CD4-positive, alpha-beta T cell treated with Interleukin-4 for 4 hours (primary cell): ENCODE measurements at regions not wholly inside any gene's neighbourhood (a gene's known extent, or its start where the extent isn't known, plus 50 kb on each side); places are given as distances from the start of the nearest gene placed in this dataset.

Experiments
- DNase-seq: peaks from one replicate; pipeline ENCODE4 v3.0.0-alpha.2; 2020

- no peak for DNase-seq
Measured at GRCh38 chr15:62878070-62878469, 164.5 kb upstream of the TPM1 start.

- no peak for DNase-seq
Measured at GRCh38 chr15:62879770-62880169, 162.8 kb upstream of the TPM1 start.

GRCh38 chr15:62880278-62880677 lies 162.3 kb upstream of the TPM1 start:
- DNase-seq = no peak

- no peak for DNase-seq
Measured at GRCh38 chr15:62881056-62881455, 161.5 kb upstream of the TPM1 start.

GRCh38 chr15:62883938-62884479 lies 158.5 kb upstream of the TPM1 start:
- DNase-seq = no peak

GRCh38 chr15:62886431-62887071 lies 156.0 kb upstream of the TPM1 start:
- no peak for DNase-seq

GRCh38 chr15:62887113-62887570 lies 155.4 kb upstream of the TPM1 start:
- no peak for DNase-seq

- DNase-seq = no peak
Measured at GRCh38 chr15:62888623-62889022, 153.9 kb upstream of the TPM1 start.

GRCh38 chr15:62889141-62889661 lies 153.3 kb upstream of the TPM1 start:
- DNase-seq = no peak

- DNase-seq = no peak
Measured at GRCh38 chr15:62889734-62890505, 152.6 kb upstream of the TPM1 start.

GRCh38 chr15:62894322-62895085 lies 148.0 kb upstream of the TPM1 start:
- no peak for DNase-seq

GRCh38 chr15:62895139-62895866 lies 147.2 kb upstream of the TPM1 start:
- DNase-seq = no peak

GRCh38 chr15:62895905-62896316 lies 146.6 kb upstream of the TPM1 start:
- no peak for DNase-seq

- no peak for DNase-seq
Measured at GRCh38 chr15:62896380-62896866, 146.1 kb upstream of the TPM1 start.

GRCh38 chr15:62896969-62897486 lies 145.5 kb upstream of the TPM1 start:
- no peak for DNase-seq

GRCh38 chr15:62897634-62898033 lies 144.9 kb upstream of the TPM1 start:
- DNase-seq = no peak

- no peak for DNase-seq
Measured at GRCh38 chr15:62899090-62899493, 143.5 kb upstream of the TPM1 start.

- DNase-seq = no peak
Measured at GRCh38 chr15:62900071-62900802, 142.3 kb upstream of the TPM1 start.

GRCh38 chr15:62901087-62901486 lies 141.5 kb upstream of the TPM1 start:
- DNase-seq = no peak

- no peak for DNase-seq
Measured at GRCh38 chr15:62901909-62902546, 140.5 kb upstream of the TPM1 start.

- DNase-seq = no peak
Measured at GRCh38 chr15:62902821-62903220, 139.7 kb upstream of the TPM1 start.
